ENCODE measurements at regions not wholly inside any gene's neighbourhood (a gene's known extent, or its start where the extent isn't known, plus 50 kb on each side); places are given as distances from the start of the nearest gene placed in this dataset.

DNA sequence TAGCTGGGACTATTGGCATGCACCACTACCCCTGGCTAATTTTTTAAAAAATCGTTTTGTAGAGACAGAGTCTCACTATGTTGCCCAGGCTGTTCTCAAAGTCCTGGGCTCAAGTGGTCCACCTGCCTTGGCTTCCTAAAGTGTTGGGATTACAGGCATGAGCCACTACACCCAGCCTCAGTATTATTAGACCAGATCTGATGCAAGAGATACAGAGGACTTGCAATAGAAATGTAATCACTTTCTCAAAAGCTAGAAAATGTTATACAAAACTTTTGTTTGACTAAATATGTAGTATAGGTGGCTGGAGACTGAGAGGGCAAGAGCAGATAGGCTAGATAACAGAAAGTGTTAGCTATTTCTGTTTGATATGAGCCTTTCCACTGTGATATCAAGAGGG is 531.9 kb downstream of the SOX2 start:
- Histone ChIP-seq H3K27me3 (replicated peaks; ENCODE audit: control insufficient read depth, insufficient read depth, low read length, poor library complexity, severe bottlenecking) (no peaks in the 10 kb centered on the region), H3K36me3 (ENCODE audit: control insufficient read depth, insufficient read depth, low read length) (no peaks in the 10 kb centered on the region), H3K27ac (ENCODE audit: insufficient read depth, low read length, poor library complexity, severe bottlenecking) (no peak overlapping the region), H3K9me3 (ENCODE audit: control insufficient read depth, low read length) (no peaks in the 10 kb centered on the region), H3K4me3 (ENCODE audit: insufficient read depth, low read depth, low read length, poor library complexity, severe bottlenecking) (no peak overlapping the region), H3K4me1 (ENCODE audit: control insufficient read depth, insufficient read depth, low read length, poor library complexity, severe bottlenecking) (no peaks in the 10 kb centered on the region)
- DNase-seq = no peak

DNA sequence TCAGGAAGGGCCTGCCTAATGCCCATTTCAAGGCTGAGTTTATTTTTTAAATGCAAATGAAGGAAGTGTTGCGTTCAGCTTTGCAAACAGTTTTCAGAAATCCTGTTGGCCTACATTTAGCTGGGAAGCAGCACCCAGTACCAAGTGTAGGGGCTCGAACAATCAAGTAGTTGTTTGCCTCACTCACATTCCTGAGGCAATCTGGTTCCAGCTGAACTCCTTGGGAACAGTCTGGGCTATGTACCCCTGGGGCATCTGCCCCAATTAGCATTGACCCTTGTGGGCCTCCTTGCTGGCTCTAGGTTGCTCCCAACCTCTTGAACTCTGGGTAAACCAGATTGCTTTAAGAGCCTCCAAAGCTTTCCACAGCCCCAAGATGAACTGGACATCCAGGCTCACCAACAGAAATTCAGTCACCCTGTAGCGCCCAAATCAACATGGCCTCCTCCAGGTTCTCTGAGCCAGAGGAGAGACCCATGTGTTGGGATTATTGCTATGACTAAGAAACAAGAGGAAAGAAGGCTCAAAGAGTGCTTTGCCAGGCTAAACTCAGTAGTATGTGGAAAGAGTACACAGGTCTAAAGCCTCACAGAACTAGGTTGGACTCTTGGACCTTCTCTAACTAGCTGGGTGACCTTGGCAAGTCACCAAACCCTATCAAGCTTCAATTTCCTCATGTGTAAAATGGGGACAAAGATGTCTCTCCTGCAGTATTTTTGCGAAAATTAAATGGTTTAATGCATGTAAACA is 532.7 kb downstream of the SOX2 start:
- H3K36me3 ChIP-seq (ENCODE audit: control insufficient read depth, insufficient read depth, low read length) = no peaks in the 10 kb centered on the region

DNA sequence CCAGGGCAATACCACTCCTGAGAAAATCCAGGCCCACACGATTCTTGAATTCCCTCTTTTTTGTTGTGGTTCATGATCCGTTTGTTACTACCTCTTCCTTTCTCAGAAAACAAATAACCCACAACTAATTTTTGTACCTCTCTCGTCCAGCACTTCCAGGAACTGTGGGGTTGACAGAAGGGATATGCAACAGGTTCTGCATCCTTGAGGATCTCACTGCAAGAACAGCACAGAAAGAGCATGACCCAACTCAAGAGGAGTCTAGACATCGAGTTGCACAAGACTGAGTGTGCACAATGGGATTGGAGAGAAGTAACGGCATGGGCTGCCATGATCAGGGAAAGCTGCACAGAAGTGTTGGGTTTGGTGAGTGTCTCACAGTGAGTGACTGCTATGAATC is 533.3 kb downstream of the SOX2 start:
- Histone ChIP-seq H3K9me3 (ENCODE audit: control insufficient read depth, low read length) (no peaks in the 10 kb centered on the region), H3K27me3 (replicated peaks; ENCODE audit: control insufficient read depth, insufficient read depth, low read length, poor library complexity, severe bottlenecking) (no peaks in the 10 kb centered on the region), H3K4me3 (ENCODE audit: insufficient read depth, low read depth, low read length, poor library complexity, severe bottlenecking) (no peak overlapping the region), H3K27ac (ENCODE audit: insufficient read depth, low read length, poor library complexity, severe bottlenecking) (no peak overlapping the region), H3K4me1 (ENCODE audit: control insufficient read depth, insufficient read depth, low read length, poor library complexity, severe bottlenecking) (no peaks in the 10 kb centered on the region), H3K36me3 (ENCODE audit: control insufficient read depth, insufficient read depth, low read length) (no peaks in the 10 kb centered on the region)
- no peak for DNase-seq

More for the DNA sequence above, 532.7 kb downstream of the SOX2 start:
- DNase-seq = no peak
- Histone ChIP-seq H3K4me1 (ENCODE audit: control insufficient read depth, insufficient read depth, low read length, poor library complexity, severe bottlenecking) (no peaks in the 10 kb centered on the region), H3K27ac (ENCODE audit: insufficient read depth, low read length, poor library complexity, severe bottlenecking) (no peak overlapping the region), H3K4me3 (ENCODE audit: insufficient read depth, low read depth, low read length, poor library complexity, severe bottlenecking) (no peak overlapping the region), H3K9me3 (ENCODE audit: control insufficient read depth, low read length) (no peaks in the 10 kb centered on the region), H3K27me3 (replicated peaks; ENCODE audit: control insufficient read depth, insufficient read depth, low read length, poor library complexity, severe bottlenecking) (no peaks in the 10 kb centered on the region)

DNA sequence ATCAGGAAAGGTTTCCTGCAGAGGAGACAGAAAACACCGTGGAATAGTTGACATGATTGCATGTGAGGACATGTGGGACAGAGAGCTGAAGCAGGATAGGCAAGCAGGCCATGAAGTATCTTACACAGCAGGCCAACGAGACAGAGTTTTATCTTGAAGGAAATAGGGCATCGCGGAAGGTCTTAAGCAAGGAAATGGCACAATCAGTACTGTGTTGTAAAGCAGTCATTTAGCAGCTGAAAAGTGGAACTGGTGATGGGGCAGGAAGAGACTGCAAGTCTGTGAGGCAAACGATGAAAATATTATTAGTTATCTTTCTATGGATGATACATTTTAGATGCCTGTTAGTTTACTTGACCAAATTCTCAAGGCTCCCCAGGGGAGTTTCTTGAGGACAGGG is 535.1 kb downstream of the SOX2 start:
- no peaks in the 10 kb centered on the region for H3K36me3 ChIP-seq (ENCODE audit: control insufficient read depth, insufficient read depth, low read length)
- H3K27me3 ChIP-seq (replicated peaks; ENCODE audit: control insufficient read depth, insufficient read depth, low read length, poor library complexity, severe bottlenecking) = no peaks in the 10 kb centered on the region
- no peak overlapping the region for H3K27ac ChIP-seq (ENCODE audit: insufficient read depth, low read length, poor library complexity, severe bottlenecking)
- no peaks in the 10 kb centered on the region for H3K9me3 ChIP-seq (ENCODE audit: control insufficient read depth, low read length)
- no peak overlapping the region for H3K4me3 ChIP-seq (ENCODE audit: insufficient read depth, low read depth, low read length, poor library complexity, severe bottlenecking)
- no peaks in the 10 kb centered on the region for H3K4me1 ChIP-seq (ENCODE audit: control insufficient read depth, insufficient read depth, low read length, poor library complexity, severe bottlenecking)
- DNase-seq = no peak

DNA sequence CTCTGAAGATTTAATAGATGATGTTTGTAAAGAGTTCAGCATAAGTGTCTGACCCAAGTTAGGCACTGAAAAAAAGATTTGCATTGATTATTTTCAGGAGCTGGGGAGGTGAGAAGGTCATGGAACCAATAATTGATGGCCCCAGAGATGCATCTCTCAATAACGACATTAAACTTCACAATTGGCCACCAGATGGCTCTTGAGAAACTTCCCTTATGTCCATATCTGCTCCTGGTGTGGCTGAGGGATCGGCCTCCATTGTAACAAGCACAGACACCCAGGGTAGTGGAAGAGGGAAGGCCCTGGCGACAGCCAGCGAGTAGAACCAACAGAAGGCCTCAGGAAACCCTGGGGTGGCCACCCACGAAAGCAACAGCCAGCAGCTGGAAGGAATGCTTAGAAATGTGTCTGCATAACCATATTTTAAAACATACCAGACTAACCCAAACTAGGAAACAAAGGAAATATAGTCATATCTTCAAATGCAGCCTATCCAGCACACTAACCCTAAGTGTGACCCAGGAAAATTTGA is 536.7 kb downstream of the SOX2 start:
- no peak for DNase-seq
- Histone ChIP-seq H3K4me1 (ENCODE audit: control insufficient read depth, insufficient read depth, low read length, poor library complexity, severe bottlenecking) (no peaks in the 10 kb centered on the region), H3K4me3 (ENCODE audit: insufficient read depth, low read depth, low read length, poor library complexity, severe bottlenecking) (no peak overlapping the region), H3K9me3 (ENCODE audit: control insufficient read depth, low read length) (no peaks in the 10 kb centered on the region), H3K36me3 (ENCODE audit: control insufficient read depth, insufficient read depth, low read length) (no peaks in the 10 kb centered on the region), H3K27me3 (replicated peaks; ENCODE audit: control insufficient read depth, insufficient read depth, low read length, poor library complexity, severe bottlenecking) (no peaks in the 10 kb centered on the region), H3K27ac (ENCODE audit: insufficient read depth, low read length, poor library complexity, severe bottlenecking) (no peak overlapping the region)

DNA sequence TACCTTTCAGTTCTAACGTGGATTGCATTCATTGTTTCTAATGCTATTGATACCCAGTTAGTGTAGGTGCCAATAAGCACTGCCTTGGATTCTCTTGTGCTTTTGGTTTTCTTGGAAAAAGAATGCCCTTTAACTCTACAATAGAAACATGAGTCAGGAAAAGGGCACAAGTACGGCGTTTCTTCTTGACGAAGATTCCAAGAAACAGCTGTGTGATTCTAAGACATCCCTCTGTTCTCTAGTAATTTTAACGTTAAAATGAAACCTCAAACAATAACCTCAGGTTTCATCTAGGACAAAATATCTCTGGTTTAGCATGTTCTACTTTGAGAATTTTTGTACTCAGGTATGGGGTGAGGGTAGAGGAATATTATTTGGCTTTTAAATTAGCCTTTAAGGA is 540.5 kb upstream of the ATP11B start:
- Histone ChIP-seq H3K27ac (ENCODE audit: insufficient read depth, low read length, poor library complexity, severe bottlenecking) (no peak overlapping the region), H3K4me3 (ENCODE audit: insufficient read depth, low read depth, low read length, poor library complexity, severe bottlenecking) (no peak overlapping the region), H3K27me3 (replicated peaks; ENCODE audit: control insufficient read depth, insufficient read depth, low read length, poor library complexity, severe bottlenecking) (no peaks in the 10 kb centered on the region), H3K9me3 (ENCODE audit: control insufficient read depth, low read length) (no peaks in the 10 kb centered on the region), H3K36me3 (ENCODE audit: control insufficient read depth, insufficient read depth, low read length) (no peaks in the 10 kb centered on the region), H3K4me1 (ENCODE audit: control insufficient read depth, insufficient read depth, low read length, poor library complexity, severe bottlenecking) (no peaks in the 10 kb centered on the region)
- DNase-seq = no peak

DNA sequence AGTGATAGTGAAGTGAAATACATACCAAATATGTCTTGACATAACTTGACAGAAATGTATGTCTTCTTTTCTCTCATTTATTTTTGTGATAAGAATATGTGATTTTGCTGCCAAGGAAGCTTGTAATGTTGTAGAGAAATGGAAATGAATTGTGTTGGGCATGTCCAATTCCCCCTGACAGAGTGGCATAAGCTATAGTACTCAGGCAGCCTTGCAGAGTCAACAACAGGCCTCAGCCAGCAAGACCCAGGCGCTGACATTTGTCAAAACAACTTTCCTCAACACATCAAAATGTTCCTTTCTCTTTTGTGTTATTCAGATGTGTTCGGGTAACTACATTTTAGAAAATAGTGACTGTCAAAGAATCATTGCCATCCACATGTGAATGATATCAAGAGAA is 538.1 kb upstream of the ATP11B start:
- Histone ChIP-seq H3K27me3 (replicated peaks; ENCODE audit: control insufficient read depth, insufficient read depth, low read length, poor library complexity, severe bottlenecking) (no peaks in the 10 kb centered on the region), H3K27ac (ENCODE audit: insufficient read depth, low read length, poor library complexity, severe bottlenecking) (no peak overlapping the region), H3K4me1 (ENCODE audit: control insufficient read depth, insufficient read depth, low read length, poor library complexity, severe bottlenecking) (no peaks in the 10 kb centered on the region), H3K9me3 (ENCODE audit: control insufficient read depth, low read length) (no peaks in the 10 kb centered on the region), H3K4me3 (ENCODE audit: insufficient read depth, low read depth, low read length, poor library complexity, severe bottlenecking) (no peak overlapping the region), H3K36me3 (ENCODE audit: control insufficient read depth, insufficient read depth, low read length) (no peaks in the 10 kb centered on the region)
- DNase-seq = no peak

DNA sequence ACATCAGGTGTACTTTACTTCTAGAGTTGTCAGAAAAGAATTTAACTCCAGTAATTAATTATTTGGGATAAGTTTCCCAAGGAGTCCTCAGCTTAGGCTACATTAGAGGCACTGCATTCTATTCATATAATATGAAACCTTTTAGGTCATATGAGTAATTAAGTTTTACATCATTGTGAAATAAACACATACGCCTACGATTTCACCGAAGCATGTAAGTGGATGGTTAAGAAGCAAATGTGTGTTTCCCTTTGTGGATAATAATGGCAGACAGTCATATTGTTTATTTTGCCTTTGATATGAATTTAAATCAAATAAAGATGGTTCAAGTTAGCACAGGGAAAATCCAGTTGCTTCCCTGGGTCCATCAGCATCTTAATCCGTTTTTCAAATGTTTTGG is 535.9 kb upstream of the ATP11B start:
- Histone ChIP-seq H3K4me1 (ENCODE audit: control insufficient read depth, insufficient read depth, low read length, poor library complexity, severe bottlenecking) (no peaks in the 10 kb centered on the region), H3K27me3 (replicated peaks; ENCODE audit: control insufficient read depth, insufficient read depth, low read length, poor library complexity, severe bottlenecking) (no peaks in the 10 kb centered on the region), H3K4me3 (ENCODE audit: insufficient read depth, low read depth, low read length, poor library complexity, severe bottlenecking) (no peak overlapping the region), H3K27ac (ENCODE audit: insufficient read depth, low read length, poor library complexity, severe bottlenecking) (no peak overlapping the region), H3K36me3 (ENCODE audit: control insufficient read depth, insufficient read depth, low read length) (no peaks in the 10 kb centered on the region), H3K9me3 (ENCODE audit: control insufficient read depth, low read length) (no peaks in the 10 kb centered on the region)
- DNase-seq = no peak

DNA sequence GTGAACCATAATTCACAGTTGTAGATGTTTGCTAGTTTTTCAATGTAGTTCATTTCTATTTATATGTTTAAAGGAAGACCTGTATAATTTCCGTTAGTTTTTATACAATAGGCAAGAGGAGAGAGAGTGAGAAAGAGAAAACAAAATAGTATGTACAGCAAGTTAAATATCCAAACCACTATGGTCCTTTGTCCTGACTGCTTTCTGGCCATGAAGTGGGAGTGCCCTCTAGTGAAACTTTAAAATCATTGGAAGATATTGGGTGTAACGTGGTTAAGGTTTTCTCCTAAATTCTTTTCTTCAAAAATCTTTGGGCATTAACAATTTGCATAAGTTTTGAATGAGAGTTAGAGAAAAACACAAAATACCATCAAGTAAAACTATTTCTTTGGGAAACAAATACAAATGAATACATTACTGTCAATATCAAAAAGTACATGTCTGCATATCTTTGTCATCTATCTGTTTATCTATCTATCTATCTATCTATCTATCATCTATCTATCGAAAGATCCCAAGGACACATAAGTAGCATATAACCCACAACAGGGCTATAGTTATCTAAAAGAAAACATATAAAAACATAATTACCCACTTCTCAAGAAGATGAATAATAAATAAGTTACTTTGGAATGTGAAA is 534.6 kb upstream of the ATP11B start:
- H3K9me3 ChIP-seq (ENCODE audit: control insufficient read depth, low read length) = no peaks in the 10 kb centered on the region
- no peak overlapping the region for H3K4me3 ChIP-seq (ENCODE audit: insufficient read depth, low read depth, low read length, poor library complexity, severe bottlenecking)
- no peak for DNase-seq
- H3K36me3 ChIP-seq (ENCODE audit: control insufficient read depth, insufficient read depth, low read length) = no peaks in the 10 kb centered on the region
- no peak overlapping the region for H3K27ac ChIP-seq (ENCODE audit: insufficient read depth, low read length, poor library complexity, severe bottlenecking)
- H3K4me1 ChIP-seq (ENCODE audit: control insufficient read depth, insufficient read depth, low read length, poor library complexity, severe bottlenecking) = no peaks in the 10 kb centered on the region
- H3K27me3 ChIP-seq (replicated peaks; ENCODE audit: control insufficient read depth, insufficient read depth, low read length, poor library complexity, severe bottlenecking) = no peaks in the 10 kb centered on the region

DNA sequence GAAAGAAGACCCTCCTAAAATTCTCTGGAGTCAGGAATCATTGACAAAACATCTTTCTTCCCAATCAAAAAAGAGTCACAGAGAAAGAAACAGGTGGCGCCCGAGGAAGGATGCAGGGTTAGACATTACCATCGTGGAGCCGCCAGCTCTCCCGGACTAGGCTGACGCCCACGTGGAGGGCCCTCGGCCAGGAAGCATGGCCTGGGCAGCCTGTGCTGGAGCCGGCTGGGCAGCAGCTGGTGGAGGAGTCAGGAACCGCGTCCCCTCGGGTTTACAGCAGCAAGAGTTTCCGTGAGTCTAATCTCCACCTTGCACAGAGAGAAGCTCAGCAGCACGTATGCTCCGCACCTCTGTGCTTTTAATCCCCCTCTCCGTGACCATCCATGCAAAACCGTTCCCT is 533.7 kb upstream of the ATP11B start:
- Histone ChIP-seq H3K27ac (ENCODE audit: insufficient read depth, low read length, poor library complexity, severe bottlenecking) (no peak overlapping the region), H3K36me3 (ENCODE audit: control insufficient read depth, insufficient read depth, low read length) (no peaks in the 10 kb centered on the region), H3K4me3 (ENCODE audit: insufficient read depth, low read depth, low read length, poor library complexity, severe bottlenecking) (no peak overlapping the region), H3K27me3 (replicated peaks; ENCODE audit: control insufficient read depth, insufficient read depth, low read length, poor library complexity, severe bottlenecking) (no peaks in the 10 kb centered on the region), H3K9me3 (ENCODE audit: control insufficient read depth, low read length) (no peaks in the 10 kb centered on the region), H3K4me1 (ENCODE audit: control insufficient read depth, insufficient read depth, low read length, poor library complexity, severe bottlenecking) (no peaks in the 10 kb centered on the region)
- DNase-seq = no peak
